Ishikawa (cell line): ENCODE measurements at regions not wholly inside any gene's neighbourhood (a gene's known extent, or its start where the extent isn't known, plus 50 kb on each side); places are given as distances from the start of the nearest gene placed in this dataset.

Source experiments
- CEBPB ChIP-seq: IDR thresholded peaks from 2 replicates; pipeline ENCODE4 v1.6.1; 2012
- CREB1 ChIP-seq: IDR thresholded peaks from 2 replicates; pipeline ENCODE4 v1.6.1; 2012; ENCODE audit warnings: low read depth
- EGR1 ChIP-seq: IDR thresholded peaks from 2 replicates; pipeline ENCODE4 v1.6.1; 2012
- EP300 ChIP-seq: IDR thresholded peaks from 2 replicates; pipeline ENCODE4 v1.6.1; 2012; ENCODE audit warnings: borderline replicate concordance
- FOXM1 ChIP-seq: IDR thresholded peaks from 2 replicates; pipeline ENCODE4 v1.6.1; 2012; ENCODE audit warnings: low read depth, borderline replicate concordance
- MAX ChIP-seq: IDR thresholded peaks from 2 replicates; pipeline ENCODE4 v1.6.1; 2012
- NFIC ChIP-seq: IDR thresholded peaks from 2 replicates; pipeline ENCODE4 v1.6.1; 2012
- RAD21 ChIP-seq: IDR thresholded peaks from 2 replicates; pipeline ENCODE4 v1.6.1; 2012; ENCODE audit warnings: low read depth
- REST ChIP-seq: IDR thresholded peaks from 2 replicates; pipeline ENCODE4 v1.6.1; 2012; ENCODE audit warnings: low read depth, mild to moderate bottlenecking
- TAF1 ChIP-seq: IDR thresholded peaks from 2 replicates; pipeline ENCODE4 v1.6.1; 2012; ENCODE audit warnings: low read depth, mild to moderate bottlenecking
- TCF12 ChIP-seq: IDR thresholded peaks from 2 replicates; pipeline ENCODE4 v1.6.1; 2012; ENCODE audit warnings: low read depth
- TEAD4 ChIP-seq: IDR thresholded peaks from 2 replicates; pipeline ENCODE4 v1.6.1; 2012
- USF1 ChIP-seq: IDR thresholded peaks from 2 replicates; pipeline ENCODE4 v1.6.1; 2012
- YY1 ChIP-seq: IDR thresholded peaks from 2 replicates; pipeline ENCODE4 v1.6.1; 2012; ENCODE audit warnings: low read depth
- ZBTB7A ChIP-seq: IDR thresholded peaks from 2 replicates; pipeline ENCODE4 v1.6.1; 2012; ENCODE audit warnings: low read depth

GRCh38 chr9:99497641-99498040 is 275.6 kb downstream of the SEC61B start:
- no peak for TF ChIP-seq EGR1
- no peak for TF ChIP-seq EP300
- TF ChIP-seq CEBPB: no peak
- TF ChIP-seq NFIC: no peak
- no peak for TF ChIP-seq TEAD4
- TF ChIP-seq TCF12: no peak
- no peak for TF ChIP-seq FOXM1
- TF ChIP-seq TAF1: no peak
- TF ChIP-seq CREB1: no peak
- TF ChIP-seq MAX: no peak
- no peak for TF ChIP-seq REST
- TF ChIP-seq USF1: no peak
- TF ChIP-seq RAD21: no peak
- TF ChIP-seq ZBTB7A: no peak
- TF ChIP-seq YY1: no peak

- TF ChIP-seq NFIC (no peak), TAF1 (no peak), USF1 (no peak), TEAD4 (no peak), TCF12 (no peak), MAX (no peak), CEBPB (no peak), EGR1 (no peak), ZBTB7A (no peak), FOXM1 (no peak), REST (no peak), YY1 (no peak)
These were observed 283.9 kb downstream of the SEC61B start for GRCh38 chr9:99505936-99506335.

GRCh38 chr9:99506747-99507348 is 284.8 kb downstream of the SEC61B start:
- TF ChIP-seq NFIC: no peak
- no peak for TF ChIP-seq FOXM1
- no peak for TF ChIP-seq CREB1
- TF ChIP-seq YY1: no peak
- no peak for TF ChIP-seq TEAD4
- TF ChIP-seq TAF1: no peak

- TF ChIP-seq RAD21: no peak
- TF ChIP-seq TEAD4: no peak
- no peak for TF ChIP-seq USF1
- TF ChIP-seq TAF1: no peak
- no peak for TF ChIP-seq REST
These were observed 287.1 kb downstream of the SEC61B start for GRCh38 chr9:99509065-99509745.
